ENCODE measurements at regions not wholly inside any gene's neighbourhood (a gene's known extent, or its start where the extent isn't known, plus 50 kb on each side); places are given as distances from the start of the nearest gene placed in this dataset.

- TF ChIP-seq ZFP3 (tag by site-specific recombination; IDR thresholded peaks at IDR 0.05; ENCODE audit: low read depth) (no peak), TRIM28 (IDR thresholded peaks at IDR 0.05; ENCODE audit: borderline replicate concordance, low read length) (peak; percentile 53; the same call in 1 of the 2 replicates), ZNF2 (tag by site-specific recombination; IDR thresholded peaks at IDR 0.05) (no peak), ZSCAN4 (tag by site-specific recombination; IDR thresholded peaks at IDR 0.05) (no peak; the same call in 1 of the 2 replicates), BCL11A (tag by site-specific recombination; IDR thresholded peaks at IDR 0.05; ENCODE audit: low read depth) (no peak), ZFHX2 (tag by site-specific recombination; conservative IDR thresholded peaks at IDR 0.05) (no peak), ZNF777 (tag by site-specific recombination; IDR thresholded peaks at IDR 0.05; ENCODE audit: borderline replicate concordance) (no peak), INSM2 (tag by site-specific recombination; IDR thresholded peaks at IDR 0.05) (no peak), ZBTB44 (tag by site-specific recombination; IDR thresholded peaks at IDR 0.05) (peak; percentile 62), FEZF1 (tag by site-specific recombination; IDR thresholded peaks at IDR 0.05) (peak; percentile 90), ZNF610 (tag by site-specific recombination; IDR thresholded peaks at IDR 0.05; ENCODE audit: borderline replicate concordance) (no peak), REST (tag by site-specific recombination; IDR thresholded peaks at IDR 0.05) (peak; percentile 67), SCRT1 (tag by site-specific recombination; IDR thresholded peaks at IDR 0.05; ENCODE audit: borderline replicate concordance) (peak; percentile 54; the same call in 1 of the 2 replicates), ZNF670 (tag by site-specific recombination; IDR thresholded peaks at IDR 0.05; ENCODE audit: low read depth) (no peak), ZFP41 (tag by site-specific recombination; IDR thresholded peaks at IDR 0.05; ENCODE audit: borderline replicate concordance) (no peak), ZNF16 (tag by site-specific recombination; IDR thresholded peaks at IDR 0.05; ENCODE audit: low read depth) (no peak), ZNF76 (tag by site-specific recombination; IDR thresholded peaks at IDR 0.05; ENCODE audit: borderline replicate concordance, low read depth) (no peak), ZBTB6 (tag by site-specific recombination; IDR thresholded peaks at IDR 0.05) (no peak), ZNF48 (tag by site-specific recombination; IDR thresholded peaks at IDR 0.05) (no peak), ZNF548 (tag by site-specific recombination; IDR thresholded peaks at IDR 0.05) (no peak), ZNF530 (tag by site-specific recombination; IDR thresholded peaks at IDR 0.05; ENCODE audit: low read depth) (no peak), PRDM4 (tag by site-specific recombination; IDR thresholded peaks at IDR 0.05) (0 out of 2 replicates have a peak, but pooled peaks have one; percentile 37), ZNF585B (tag by site-specific recombination; IDR thresholded peaks at IDR 0.05) (no peak; the same call in 1 of the 2 replicates), KLF17 (tag by site-specific recombination; IDR thresholded peaks at IDR 0.05) (no peak), ZNF114 (tag by site-specific recombination; IDR thresholded peaks at IDR 0.05) (no peak)
These were observed 359.2 kb upstream of the THRB start (continued) for GRCh38 chr3:24853685-24854490.

Measured in HEK293 (cell line).